ENCODE measurements at regions not wholly inside any gene's neighbourhood (a gene's known extent, or its start where the extent isn't known, plus 50 kb on each side); places are given as distances from the start of the nearest gene placed in this dataset.

- DNase-seq (ENCODE audit: low spot score): no peak
Observed at GRCh38 chr9:10674586-10674985, 61.8 kb upstream of the PTPRD start.

GRCh38 chr9:10678010-10678409 lies 65.2 kb upstream of the PTPRD start:
- DNase-seq (ENCODE audit: low spot score): no peak

GRCh38 chr9:10678790-10679189 lies 66.0 kb upstream of the PTPRD start:
- no peak for DNase-seq (ENCODE audit: low spot score)

- no peak for DNase-seq (ENCODE audit: low spot score)
Observed at GRCh38 chr9:10686943-10687342, 74.1 kb upstream of the PTPRD start.

- no peak for DNase-seq (ENCODE audit: low spot score)
Observed at GRCh38 chr9:10690546-10690945, 77.7 kb upstream of the PTPRD start.

GRCh38 chr9:10697044-10697443 lies 84.2 kb upstream of the PTPRD start:
- DNase-seq (ENCODE audit: low spot score): no peak

- DNase-seq (ENCODE audit: low spot score): no peak
Observed at GRCh38 chr9:10700291-10700690, 87.5 kb upstream of the PTPRD start.

- DNase-seq (ENCODE audit: low spot score): no peak
Observed at GRCh38 chr9:10700915-10701314, 88.1 kb upstream of the PTPRD start.

- DNase-seq (ENCODE audit: low spot score): no peak
Observed at GRCh38 chr9:10701906-10702305, 89.1 kb upstream of the PTPRD start.

- DNase-seq (ENCODE audit: low spot score): no peak
Observed at GRCh38 chr9:10703139-10703538, 90.3 kb upstream of the PTPRD start.

- DNase-seq (ENCODE audit: low spot score): no peak
Observed at GRCh38 chr9:10704720-10705119, 91.9 kb upstream of the PTPRD start.

- DNase-seq (ENCODE audit: low spot score): no peak
Observed at GRCh38 chr9:10705383-10705782, 92.6 kb upstream of the PTPRD start.

GRCh38 chr9:10706788-10707187 lies 94.0 kb upstream of the PTPRD start:
- DNase-seq (ENCODE audit: low spot score): no peak

GRCh38 chr9:10721301-10721700 lies 108.5 kb upstream of the PTPRD start:
- no peak for DNase-seq (ENCODE audit: low spot score)

- DNase-seq (ENCODE audit: low spot score): no peak
Observed at GRCh38 chr9:10729213-10729612, 116.4 kb upstream of the PTPRD start.

- DNase-seq (ENCODE audit: low spot score): no peak
Observed at GRCh38 chr9:10744669-10745068, 131.9 kb upstream of the PTPRD start.

GRCh38 chr9:10753474-10753873 lies 140.7 kb upstream of the PTPRD start:
- no peak for DNase-seq (ENCODE audit: low spot score)

- no peak for DNase-seq (ENCODE audit: low spot score)
Observed at GRCh38 chr9:10764481-10764880, 151.7 kb upstream of the PTPRD start.

- DNase-seq (ENCODE audit: low spot score): no peak
Observed at GRCh38 chr9:10773136-10773535, 160.3 kb upstream of the PTPRD start.

GRCh38 chr9:10774051-10774450 lies 161.2 kb upstream of the PTPRD start:
- DNase-seq (ENCODE audit: low spot score): no peak

GRCh38 chr9:10785255-10785654 lies 172.5 kb upstream of the PTPRD start:
- DNase-seq (ENCODE audit: low spot score): no peak

GRCh38 chr9:10793306-10793705 lies 180.5 kb upstream of the PTPRD start:
- DNase-seq (ENCODE audit: low spot score): no peak

GRCh38 chr9:10804486-10804885 lies 191.7 kb upstream of the PTPRD start:
- no peak for DNase-seq (ENCODE audit: low spot score)

GRCh38 chr9:10806868-10807267 lies 194.1 kb upstream of the PTPRD start:
- DNase-seq (ENCODE audit: low spot score): no peak

GRCh38 chr9:10818206-10818605 lies 205.4 kb upstream of the PTPRD start:
- DNase-seq (ENCODE audit: low spot score): no peak

Measured in globus pallidus (tissue), 1 donor.